A673 (cell line): ENCODE measurements at regions not wholly inside any gene's neighbourhood (a gene's known extent, or its start where the extent isn't known, plus 50 kb on each side); places are given as distances from the start of the nearest gene placed in this dataset.

Source experiments
- BruUV-seq: library from RNA; stranded (reverse); fragments of 400-500 nt; replicated peaks from 2 replicates; lab custom pipeline; 2021; lab: Mats Ljungman, UMichigan
- CTCF ChIA-PET: fragments of 300-600 bp; sonication (Branson Sonifier 250); formaldehyde crosslinking; loops from one replicate; lab custom pipeline; 2022; ENCODE audit warnings: antibody characterized with exemption; lab: Charles Lee
- POLR2A ChIA-PET: fragments of 300-600 bp; sonication (Branson Sonifier 250); formaldehyde crosslinking; loops from one replicate; lab custom pipeline; 2022; ENCODE audit warnings: antibody characterized with exemption; ENCODE audit not compliant: low non-redundant PET; lab: Charles Lee
- DNase-seq: peaks from one replicate; pipeline ENCODE4 v3.0.0-alpha.2; 2015; ENCODE audit warnings: low spot score
- H3K27ac ChIP-seq: fragments of 200-600 bp; sonication (generic); 2 replicates; pipeline ENCODE4 v1.5.1; 2016; ENCODE audit warnings: mixed run types, low read depth, mild to moderate bottlenecking, mixed read lengths, antibody characterized with exemption, low read length; ENCODE audit not compliant: poor library complexity, severe bottlenecking
- H3K27me3 ChIP-seq: fragments of 200-600 bp; sonication (generic); replicated peaks from 2 replicates; pipeline ENCODE4 v1.6.1; 2017; ENCODE audit warnings: mixed run types, low read depth, mild to moderate bottlenecking, mixed read lengths, antibody characterized with exemption, low read length; ENCODE audit not compliant: insufficient read depth, poor library complexity
- H3K36me3 ChIP-seq: fragments of 200-600 bp; sonication (generic); 2 replicates; pipeline ENCODE4 v1.6.1; 2016; ENCODE audit warnings: mixed run types, mild to moderate bottlenecking, mixed read lengths, antibody characterized with exemption, low read length; ENCODE audit not compliant: insufficient read depth, poor library complexity, severe bottlenecking
- H3K4me1 ChIP-seq: fragments of 200-600 bp; sonication (generic); 2 replicates; pipeline ENCODE4 v1.6.1; 2017; ENCODE audit warnings: mixed run types, mild to moderate bottlenecking, mixed read lengths, antibody characterized with exemption, low read length; ENCODE audit not compliant: insufficient read depth, poor library complexity, severe bottlenecking
- H3K4me3 ChIP-seq: fragments of 200-600 bp; sonication (generic); 2 replicates; pipeline ENCODE4 v1.5.1; 2016; ENCODE audit warnings: low read depth, mixed run types, mild to moderate bottlenecking, mixed read lengths, low read length; ENCODE audit not compliant: poor library complexity, severe bottlenecking
- H3K9me3 ChIP-seq: fragments of 200-600 bp; sonication (generic); 2 replicates; pipeline ENCODE4 v1.6.1; 2016; ENCODE audit warnings: mixed run types, low read depth, mild to moderate bottlenecking, mixed read lengths, antibody characterized with exemption, low read length; ENCODE audit not compliant: poor library complexity, severe bottlenecking
- CTCF ChIP-seq: fragments of 300-800, 200-600 bp; sonication (generic); conservative IDR thresholded peaks from 2 replicates; pipeline ENCODE4 v1.5.1; 2017; ENCODE audit warnings: low read depth, mild to moderate bottlenecking, antibody characterized with exemption, low read length, moderate library complexity, mixed read lengths
- EZH2 ChIP-seq: fragments of 200-600 bp; sonication (generic); IDR thresholded peaks from 2 replicates; pipeline ENCODE4 v1.6.1; 2017; ENCODE audit warnings: borderline replicate concordance, low read depth, mild to moderate bottlenecking, mixed read lengths, antibody characterized with exemption, low read length; ENCODE audit not compliant: poor library complexity, severe bottlenecking
- intact Hi-C: fragments of 100-400 bp; cut with micrococcal nuclease; formaldehyde crosslinking; loops from one replicate; pipeline ENCODE4 v1.10.0; 2022; ENCODE audit not compliant: unreplicated experiment

GRCh38 chr14:34044666-34045306 is 93.9 kb upstream of the EGLN3 start:
- H3K4me1 ChIP-seq = no peaks in the 10 kb centered on the region
- no peaks in the 10 kb centered on the region for H3K9me3 ChIP-seq
- no peaks in the 10 kb centered on the region for H3K36me3 ChIP-seq
- intact Hi-C loops = no loop called here
- ChIA-PET CTCF (no interaction called here), POLR2A (no interaction called here)
- H3K27ac ChIP-seq = no peak overlapping the region
- DNase-seq = no peak
- TF ChIP-seq CTCF (no peak), EZH2 (no peak)
- BruUV-seq = no TSS peak
- no peaks in the 10 kb centered on the region for H3K27me3 ChIP-seq
- no peak overlapping the region for H3K4me3 ChIP-seq

- BruUV-seq = no TSS peak
- no peaks in the 10 kb centered on the region for H3K4me1 ChIP-seq
- H3K9me3 ChIP-seq = no peaks in the 10 kb centered on the region
- H3K27ac ChIP-seq = no peak overlapping the region
- ChIA-PET POLR2A (no interaction called here), CTCF (no interaction called here)
- no peak overlapping the region for H3K4me3 ChIP-seq
- no peaks in the 10 kb centered on the region for H3K36me3 ChIP-seq
- DNase-seq = no peak
- TF ChIP-seq EZH2 (no peak), CTCF (no peak)
- intact Hi-C loops = no loop called here
- H3K27me3 ChIP-seq = no peaks in the 10 kb centered on the region
Measured at GRCh38 chr14:34044373-34044637, 93.4 kb upstream of the EGLN3 start.

- H3K27me3 ChIP-seq = no peaks in the 10 kb centered on the region
- H3K4me3 ChIP-seq = no peak overlapping the region
- no peaks in the 10 kb centered on the region for H3K4me1 ChIP-seq
- CTCF ChIA-PET = no interaction called here
- POLR2A ChIA-PET = no interaction called here
- no peak overlapping the region for H3K27ac ChIP-seq
- H3K9me3 ChIP-seq = no peaks in the 10 kb centered on the region
- TF ChIP-seq CTCF (no peak), EZH2 (no peak)
- BruUV-seq = no TSS peak
- intact Hi-C loops = no loop called here
- no peaks in the 10 kb centered on the region for H3K36me3 ChIP-seq
- no peak for DNase-seq
Measured at GRCh38 chr14:34043627-34044372, 92.9 kb upstream of the EGLN3 start.
